ENCODE measurements at regions not wholly inside any gene's neighbourhood (a gene's known extent, or its start where the extent isn't known, plus 50 kb on each side); places are given as distances from the start of the nearest gene placed in this dataset.
A peak's percentile ranks its signal among the peaks of the same experiment; 100 is the strongest.

DNA sequence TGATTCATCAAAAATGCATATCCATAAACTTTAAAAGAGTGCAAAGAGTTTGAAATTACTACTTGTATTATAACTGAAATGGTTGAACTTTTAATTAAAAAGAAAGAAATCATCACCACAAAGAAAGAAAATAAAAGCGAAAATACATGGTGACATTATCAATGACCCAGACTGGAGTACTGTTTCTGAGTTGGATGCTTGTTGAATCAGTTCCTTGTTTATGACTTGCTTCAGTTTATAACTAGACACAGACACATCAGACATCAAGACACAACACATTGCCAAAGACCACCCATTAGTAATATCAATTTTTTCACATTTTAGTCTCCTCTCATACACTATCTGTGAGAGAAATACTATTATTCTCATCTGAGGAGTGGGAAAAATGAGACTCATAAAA lies 293.0 kb downstream of the MRPL39 start:
- no peak overlapping the region for H3K9ac ChIP-seq (ENCODE audit: low read length)
- no peak overlapping the region for H2AFZ ChIP-seq (ENCODE audit: low read depth, low read length)
- H3K4me3 Mint-ChIP-seq (ENCODE audit: unreplicated experiment) = no peak overlapping the region

DNA sequence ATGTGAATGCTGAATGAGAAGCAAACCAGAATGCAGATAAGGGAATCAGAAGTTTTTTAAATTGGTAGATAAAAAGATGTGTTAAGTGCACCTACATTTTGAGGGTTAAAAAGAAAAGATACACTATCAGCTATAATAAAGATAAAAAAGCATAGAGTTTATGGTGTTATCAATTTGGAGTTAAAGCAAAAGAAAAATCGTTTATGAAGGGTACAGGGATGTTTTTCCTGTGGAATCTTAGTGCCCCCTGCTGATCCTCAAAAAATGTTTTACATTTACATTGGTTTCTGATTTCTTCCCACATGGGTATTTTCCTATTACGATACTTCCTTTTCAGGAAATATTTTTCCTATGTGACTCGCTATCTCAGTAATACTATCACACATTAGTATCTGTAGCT lies 293.5 kb downstream of the MRPL39 start:
- no peaks in the 10 kb centered on the region for H3K36me3 ChIP-seq (ENCODE audit: insufficient read depth, low read length)
- peak overlapping the region; percentile 53 for H3K4me2 ChIP-seq (ENCODE audit: low read length)
- Mint-ChIP-seq H3K27me3 (ENCODE audit: low read depth, unreplicated experiment) (no peaks in the 10 kb centered on the region), H3K4me1 (ENCODE audit: low read depth, unreplicated experiment) (no peaks in the 10 kb centered on the region), H3K27ac (ENCODE audit: unreplicated experiment) (no peak overlapping the region), H3K9me3 (ENCODE audit: unreplicated experiment) (peaks cover 3% of the 10 kb centered on the region), H3K36me3 (ENCODE audit: low read depth, unreplicated experiment) (no peaks in the 10 kb centered on the region), H3K4me3 (ENCODE audit: unreplicated experiment) (no peak overlapping the region)
- H3K4me1 ChIP-seq (ENCODE audit: insufficient read depth, low read length) = no peaks in the 10 kb centered on the region
- peak; percentile 20 for DNase-seq (ENCODE audit: low read depth)
- H3K9ac ChIP-seq (ENCODE audit: low read length) = no peak overlapping the region
- no peak overlapping the region for H3K4me3 ChIP-seq (ENCODE audit: insufficient read depth, low read depth, low read length)
- no peaks in the 10 kb centered on the region for H4K20me1 ChIP-seq (ENCODE audit: insufficient read depth, low read length)
- H3K27ac ChIP-seq (ENCODE audit: low read depth, low read length) = no peak overlapping the region
- no peaks in the 10 kb centered on the region for H3K79me2 ChIP-seq (ENCODE audit: insufficient read depth, low read length)
- H3K27me3 ChIP-seq (ENCODE audit: insufficient read depth, low read length) = no peaks in the 10 kb centered on the region
- peak; percentile 9 for FAIRE-seq
- H2AFZ ChIP-seq (ENCODE audit: low read depth, low read length) = no peak overlapping the region
- TF ChIP-seq, protein P1, sequence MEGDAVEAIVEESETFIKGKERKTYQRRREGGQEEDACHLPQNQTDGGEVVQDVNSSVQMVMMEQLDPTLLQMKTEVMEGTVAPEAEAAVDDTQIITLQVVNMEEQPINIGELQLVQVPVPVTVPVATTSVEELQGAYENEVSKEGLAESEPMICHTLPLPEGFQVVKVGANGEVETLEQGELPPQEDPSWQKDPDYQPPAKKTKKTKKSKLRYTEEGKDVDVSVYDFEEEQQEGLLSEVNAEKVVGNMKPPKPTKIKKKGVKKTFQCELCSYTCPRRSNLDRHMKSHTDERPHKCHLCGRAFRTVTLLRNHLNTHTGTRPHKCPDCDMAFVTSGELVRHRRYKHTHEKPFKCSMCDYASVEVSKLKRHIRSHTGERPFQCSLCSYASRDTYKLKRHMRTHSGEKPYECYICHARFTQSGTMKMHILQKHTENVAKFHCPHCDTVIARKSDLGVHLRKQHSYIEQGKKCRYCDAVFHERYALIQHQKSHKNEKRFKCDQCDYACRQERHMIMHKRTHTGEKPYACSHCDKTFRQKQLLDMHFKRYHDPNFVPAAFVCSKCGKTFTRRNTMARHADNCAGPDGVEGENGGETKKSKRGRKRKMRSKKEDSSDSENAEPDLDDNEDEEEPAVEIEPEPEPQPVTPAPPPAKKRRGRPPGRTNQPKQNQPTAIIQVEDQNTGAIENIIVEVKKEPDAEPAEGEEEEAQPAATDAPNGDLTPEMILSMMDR (IDR thresholded peaks at IDR 0.05; ENCODE audit: insufficient read depth, low read depth, low read length) = peak; percentile 30
- TF ChIP-seq EZH2 (IDR thresholded peaks at IDR 0.05; ENCODE audit: insufficient read depth, low read length) = no peak
- no peaks in the 10 kb centered on the region for H3K9me3 ChIP-seq (ENCODE audit: insufficient read depth, low read depth, low read length)

More for the DNA sequence above, 293.0 kb downstream of the MRPL39 start:
- H3K27me3 Mint-ChIP-seq (ENCODE audit: low read depth, unreplicated experiment) = no peaks in the 10 kb centered on the region
- H3K27ac Mint-ChIP-seq (ENCODE audit: unreplicated experiment) = no peak overlapping the region
- no peaks in the 10 kb centered on the region for H3K36me3 Mint-ChIP-seq (ENCODE audit: low read depth, unreplicated experiment)
- Histone ChIP-seq H3K36me3 (ENCODE audit: insufficient read depth, low read length) (no peaks in the 10 kb centered on the region), H3K4me2 (ENCODE audit: low read length) (peak overlapping the region; percentile 53), H3K4me3 (ENCODE audit: insufficient read depth, low read depth, low read length) (no peak overlapping the region), H3K4me1 (ENCODE audit: insufficient read depth, low read length) (no peaks in the 10 kb centered on the region), H4K20me1 (ENCODE audit: insufficient read depth, low read length) (no peaks in the 10 kb centered on the region), H3K27ac (ENCODE audit: low read depth, low read length) (no peak overlapping the region), H3K27me3 (ENCODE audit: insufficient read depth, low read length) (no peaks in the 10 kb centered on the region), H3K79me2 (ENCODE audit: insufficient read depth, low read length) (no peaks in the 10 kb centered on the region), H3K9me3 (ENCODE audit: insufficient read depth, low read depth, low read length) (no peaks in the 10 kb centered on the region)
- H3K4me1 Mint-ChIP-seq (ENCODE audit: low read depth, unreplicated experiment) = no peaks in the 10 kb centered on the region
- TF ChIP-seq, protein P1 (IDR thresholded peaks at IDR 0.05; ENCODE audit: insufficient read depth, low read depth, low read length) = no peak
- TF ChIP-seq EZH2 (IDR thresholded peaks at IDR 0.05; ENCODE audit: insufficient read depth, low read length) = no peak
- DNase-seq (ENCODE audit: low read depth) (no peak), FAIRE-seq (no peak)
- peaks cover under 1% of the 10 kb centered on the region for H3K9me3 Mint-ChIP-seq (ENCODE audit: unreplicated experiment)

DNA sequence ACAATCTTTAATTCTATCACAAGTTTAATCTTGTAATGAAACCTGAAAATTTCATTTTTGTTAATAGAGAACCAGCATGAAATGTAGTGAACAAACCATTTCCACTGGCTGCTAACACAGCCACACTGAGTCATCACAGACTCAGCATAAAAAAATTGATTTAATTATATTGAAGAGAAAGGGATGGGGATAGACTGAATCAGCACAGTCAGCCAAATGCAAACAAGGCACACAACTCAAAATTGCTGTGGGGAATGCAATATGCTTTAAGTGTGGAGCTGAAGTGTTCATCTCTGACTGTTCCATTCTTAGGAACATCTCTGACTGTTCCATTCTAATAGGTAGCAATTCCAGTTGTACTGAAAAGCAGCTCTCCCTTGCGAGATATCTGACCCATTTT lies 299.8 kb downstream of the MRPL39 start:
- no peaks in the 10 kb centered on the region for H3K36me3 ChIP-seq (ENCODE audit: insufficient read depth, low read length)
- H3K4me3 Mint-ChIP-seq (ENCODE audit: unreplicated experiment) = no peak overlapping the region
- H3K27me3 Mint-ChIP-seq (ENCODE audit: low read depth, unreplicated experiment) = no peaks in the 10 kb centered on the region
- H3K27ac Mint-ChIP-seq (ENCODE audit: unreplicated experiment) = no peak overlapping the region
- H3K9ac ChIP-seq (ENCODE audit: low read length) = no peak overlapping the region
- no peaks in the 10 kb centered on the region for H3K4me1 Mint-ChIP-seq (ENCODE audit: low read depth, unreplicated experiment)
- no peak overlapping the region for H3K27ac ChIP-seq (ENCODE audit: low read depth, low read length)
- no peak for TF ChIP-seq EZH2 (IDR thresholded peaks at IDR 0.05; ENCODE audit: insufficient read depth, low read length)
- TF ChIP-seq, protein P1 (IDR thresholded peaks at IDR 0.05; ENCODE audit: insufficient read depth, low read depth, low read length) = no peak
- H3K9me3 Mint-ChIP-seq (ENCODE audit: unreplicated experiment) = peaks cover 3% of the 10 kb centered on the region
- no peaks in the 10 kb centered on the region for H3K36me3 Mint-ChIP-seq (ENCODE audit: low read depth, unreplicated experiment)
- no peaks in the 10 kb centered on the region for H3K4me1 ChIP-seq (ENCODE audit: insufficient read depth, low read length)
- FAIRE-seq (no peak), DNase-seq (ENCODE audit: low read depth) (peak; percentile 72)
- H3K79me2 ChIP-seq (ENCODE audit: insufficient read depth, low read length) = no peaks in the 10 kb centered on the region
- H3K4me2 ChIP-seq (ENCODE audit: low read length) = peak overlapping the region; percentile 23
- no peak overlapping the region for H3K4me3 ChIP-seq (ENCODE audit: insufficient read depth, low read depth, low read length)
- H3K9me3 ChIP-seq (ENCODE audit: insufficient read depth, low read depth, low read length) = no peaks in the 10 kb centered on the region
- no peaks in the 10 kb centered on the region for H4K20me1 ChIP-seq (ENCODE audit: insufficient read depth, low read length)
- H2AFZ ChIP-seq (ENCODE audit: low read depth, low read length) = no peak overlapping the region
- H3K27me3 ChIP-seq (ENCODE audit: insufficient read depth, low read length) = no peaks in the 10 kb centered on the region

Data from astrocyte (in vitro differentiated cells and primary cell).